Left ventricle myocardium inferior (tissue), 1 donor: ENCODE measurements at regions not wholly inside any gene's neighbourhood (a gene's known extent, or its start where the extent isn't known, plus 50 kb on each side); places are given as distances from the start of the nearest gene placed in this dataset.
A peak's percentile ranks its signal among the peaks of the same experiment; 100 is the strongest.

Experiments
- DNase-seq: peaks from one replicate; pipeline ENCODE4 v3.0.0-alpha.2; 2020
- H3K27ac ChIP-seq: fragments of 200-600 bp; replicated peaks from 2 replicates; pipeline ENCODE4 v1.8.0; 2021
- H3K27me3 ChIP-seq: fragments of 200-600 bp; 2 replicates; pipeline ENCODE4 v1.8.0; 2021; ENCODE audit warnings: low read depth
- H3K36me3 ChIP-seq: fragments of 200-600 bp; 2 replicates; pipeline ENCODE4 v1.8.0; 2021
- H3K4me1 ChIP-seq: fragments of 200-600 bp; 2 replicates; pipeline ENCODE4 v1.8.0; 2021
- H3K4me3 ChIP-seq: fragments of 200-600 bp; 2 replicates; pipeline ENCODE4 v1.8.0; 2021; ENCODE audit warnings: mild to moderate bottlenecking, moderate library complexity
- H3K9me3 ChIP-seq: fragments of 200-600 bp; replicated peaks from 2 replicates; pipeline ENCODE4 v1.8.0; 2021
- intact Hi-C: fragments of 100-400 bp; cut with micrococcal nuclease; formaldehyde crosslinking; loops from one replicate; pipeline ENCODE4 v1.11.0; 2022
- TF ChIP-seq, protein P1 (sequence below): fragments of 200-600 bp; IDR thresholded peaks from 2 replicates; pipeline ENCODE4 v1.8.0; 2021; ENCODE audit warnings: antibody characterized with exemption, mild to moderate bottlenecking, borderline replicate concordance
- donor health status: DM: no; HTN: yes; CAD: no; lungs with severe emphysema.

DNA sequence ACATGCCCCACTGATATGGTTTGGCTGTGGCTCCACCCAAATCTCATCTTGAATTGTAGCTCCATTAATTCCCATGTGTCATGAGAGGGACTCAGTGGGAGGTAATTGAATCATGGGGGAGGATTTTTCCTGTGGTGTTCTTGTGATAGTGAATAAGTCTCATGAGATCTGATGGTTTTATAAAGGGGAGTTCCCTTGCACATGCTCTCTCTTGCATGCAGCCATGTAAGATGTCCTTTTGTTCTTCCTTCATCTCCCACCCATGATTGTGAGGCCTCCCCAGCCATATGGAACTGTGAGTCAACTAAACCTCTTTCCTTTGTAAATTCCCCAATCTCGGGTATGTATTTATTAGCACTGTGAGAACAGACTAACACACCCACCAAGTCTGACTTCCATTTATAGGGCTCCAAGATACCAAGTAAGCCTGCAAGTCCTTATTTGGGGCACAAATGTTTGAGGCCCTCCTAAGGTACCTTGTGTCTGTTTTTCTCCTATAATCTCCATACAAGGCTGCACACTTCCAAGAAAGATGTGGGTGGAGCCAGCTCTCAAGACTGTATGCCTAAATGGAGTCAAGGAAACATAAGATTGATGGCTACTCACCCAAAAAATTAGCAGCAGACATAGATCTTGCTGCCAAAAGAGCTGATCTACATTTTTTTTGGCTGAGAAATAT is 364.7 kb downstream of the TXNL1 start:
- intact Hi-C loops = no loop called here
- Histone ChIP-seq H3K4me3 (no peak overlapping the region), H3K27ac (no peak overlapping the region), H3K36me3 (no peaks in the 10 kb centered on the region), H3K4me1 (no peaks in the 10 kb centered on the region), H3K9me3 (no peaks in the 10 kb centered on the region), H3K27me3 (no peaks in the 10 kb centered on the region)
- TF ChIP-seq, protein P1, sequence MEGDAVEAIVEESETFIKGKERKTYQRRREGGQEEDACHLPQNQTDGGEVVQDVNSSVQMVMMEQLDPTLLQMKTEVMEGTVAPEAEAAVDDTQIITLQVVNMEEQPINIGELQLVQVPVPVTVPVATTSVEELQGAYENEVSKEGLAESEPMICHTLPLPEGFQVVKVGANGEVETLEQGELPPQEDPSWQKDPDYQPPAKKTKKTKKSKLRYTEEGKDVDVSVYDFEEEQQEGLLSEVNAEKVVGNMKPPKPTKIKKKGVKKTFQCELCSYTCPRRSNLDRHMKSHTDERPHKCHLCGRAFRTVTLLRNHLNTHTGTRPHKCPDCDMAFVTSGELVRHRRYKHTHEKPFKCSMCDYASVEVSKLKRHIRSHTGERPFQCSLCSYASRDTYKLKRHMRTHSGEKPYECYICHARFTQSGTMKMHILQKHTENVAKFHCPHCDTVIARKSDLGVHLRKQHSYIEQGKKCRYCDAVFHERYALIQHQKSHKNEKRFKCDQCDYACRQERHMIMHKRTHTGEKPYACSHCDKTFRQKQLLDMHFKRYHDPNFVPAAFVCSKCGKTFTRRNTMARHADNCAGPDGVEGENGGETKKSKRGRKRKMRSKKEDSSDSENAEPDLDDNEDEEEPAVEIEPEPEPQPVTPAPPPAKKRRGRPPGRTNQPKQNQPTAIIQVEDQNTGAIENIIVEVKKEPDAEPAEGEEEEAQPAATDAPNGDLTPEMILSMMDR = no peak
- no peak for DNase-seq

DNA sequence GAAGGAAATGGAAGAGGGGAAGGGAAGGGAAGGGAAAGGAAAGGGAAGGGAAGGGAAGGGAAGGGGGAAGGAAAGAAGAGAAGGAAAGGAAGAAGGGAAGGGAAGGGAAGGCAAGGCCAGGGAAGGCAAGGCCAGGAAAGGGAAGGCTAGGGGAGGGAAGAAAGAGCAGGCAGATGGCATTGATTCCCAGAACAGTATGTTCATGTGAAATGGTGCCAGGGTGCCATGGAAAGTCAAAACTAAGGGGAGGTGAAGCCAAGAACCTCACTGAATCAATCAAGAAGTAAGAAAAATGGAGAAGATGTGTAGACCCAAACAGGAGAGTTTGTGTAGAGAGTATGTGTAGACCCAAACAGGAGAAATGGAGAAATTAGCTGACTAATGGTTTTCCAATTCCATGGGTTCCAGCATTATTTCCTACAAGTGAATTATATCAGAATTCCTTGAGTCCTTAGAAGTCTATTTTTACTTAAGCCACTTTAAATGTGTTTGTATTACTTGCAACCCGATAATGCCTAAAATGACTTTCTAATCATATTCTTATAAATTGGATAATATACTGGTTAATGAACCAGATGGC is 367.6 kb downstream of the TXNL1 start:
- H3K27ac ChIP-seq = no peak overlapping the region
- TF ChIP-seq, protein P1 = no peak
- no peaks in the 10 kb centered on the region for H3K4me1 ChIP-seq
- intact Hi-C loops = no loop called here
- no peaks in the 10 kb centered on the region for H3K36me3 ChIP-seq
- H3K9me3 ChIP-seq = no peaks in the 10 kb centered on the region
- no peak for DNase-seq
- no peaks in the 10 kb centered on the region for H3K27me3 ChIP-seq
- no peak overlapping the region for H3K4me3 ChIP-seq

DNA sequence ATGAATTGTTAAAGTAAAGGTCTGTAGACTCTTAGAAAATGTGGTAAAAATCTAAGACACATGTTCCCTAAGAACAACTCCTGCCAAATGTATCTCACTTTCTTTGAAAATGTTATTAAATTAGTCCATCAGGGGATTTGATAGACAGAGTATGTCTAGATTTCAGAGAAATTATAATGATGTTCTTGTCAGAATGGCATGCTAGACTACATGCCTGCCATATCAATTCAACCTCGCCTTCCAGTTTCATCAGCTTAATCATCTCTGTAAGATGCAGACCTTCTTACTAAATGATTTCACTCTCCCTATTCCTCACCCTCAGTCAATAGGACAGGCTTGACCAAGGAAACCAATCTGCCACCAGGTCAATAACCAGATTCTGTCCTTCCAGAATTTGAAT is 368.4 kb downstream of the TXNL1 start:
- intact Hi-C loops = no loop called here
- no peak overlapping the region for H3K27ac ChIP-seq
- H3K9me3 ChIP-seq = no peaks in the 10 kb centered on the region
- H3K27me3 ChIP-seq = no peaks in the 10 kb centered on the region
- TF ChIP-seq, protein P1 = no peak
- DNase-seq = no peak
- no peaks in the 10 kb centered on the region for H3K4me1 ChIP-seq
- no peak overlapping the region for H3K4me3 ChIP-seq
- no peaks in the 10 kb centered on the region for H3K36me3 ChIP-seq

DNA sequence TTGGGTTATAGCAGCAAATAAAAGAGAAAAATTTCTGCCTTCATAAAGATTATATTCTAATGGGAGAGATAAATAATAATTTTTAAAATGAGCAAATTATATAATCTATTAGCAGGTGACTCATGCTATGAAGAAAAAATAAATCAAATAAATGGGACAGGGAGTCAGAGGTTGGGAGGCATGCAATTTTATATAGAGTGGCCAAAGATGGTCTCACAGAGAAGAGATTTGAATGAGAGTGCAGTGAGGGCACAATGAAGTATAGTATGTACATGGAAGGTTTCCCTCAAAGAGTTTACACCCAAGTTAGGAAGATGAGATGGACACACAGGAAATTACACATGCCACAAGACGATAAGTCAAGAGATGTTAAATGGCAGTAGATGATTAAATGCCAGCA is 369.4 kb downstream of the TXNL1 start:
- Histone ChIP-seq H3K4me3 (no peak overlapping the region), H3K36me3 (no peaks in the 10 kb centered on the region), H3K27ac (no peak overlapping the region), H3K4me1 (no peaks in the 10 kb centered on the region), H3K27me3 (no peaks in the 10 kb centered on the region), H3K9me3 (no peaks in the 10 kb centered on the region)
- DNase-seq = no peak
- intact Hi-C loops = no loop called here
- TF ChIP-seq, protein P1 = no peak

GRCh38 chr18:56267334-56267733 is 371.1 kb downstream of the TXNL1 start:
- TF ChIP-seq, protein P1 = no peak
- intact Hi-C loops = no loop called here

More at GRCh38 chr18:56267334-56267733, 371.1 kb downstream of the TXNL1 start:
- Histone ChIP-seq H3K9me3 (no peaks in the 10 kb centered on the region), H3K27ac (no peak overlapping the region), H3K4me3 (no peak overlapping the region), H3K4me1 (no peaks in the 10 kb centered on the region), H3K27me3 (no peaks in the 10 kb centered on the region), H3K36me3 (no peaks in the 10 kb centered on the region)
- peak; percentile 26 for DNase-seq
